OCI-LY1 (cell line): ENCODE measurements at regions not wholly inside any gene's neighbourhood (a gene's known extent, or its start where the extent isn't known, plus 50 kb on each side); places are given as distances from the start of the nearest gene placed in this dataset.

Experiments used
- H2AFZ ChIP-seq: fragments of 200-600 bp; sonication (generic), shearing (Covaris generic); 2 replicates; pipeline ENCODE4 v1.6.0; 2014; ENCODE audit warnings: antibody characterized with exemption, mild to moderate bottlenecking, low read length
- H3F3A ChIP-seq: fragments of 200-600 bp; sonication (generic), shearing (Covaris generic); 2 replicates; pipeline ENCODE4 v1.6.0; 2014; ENCODE audit warnings: mild to moderate bottlenecking, antibody characterized with exemption, low read length, moderate library complexity; ENCODE audit not compliant: insufficient read depth
- H3K27ac ChIP-seq: fragments of 200-600 bp; sonication (generic); 2 replicates; pipeline ENCODE4 v1.5.1; 2014; ENCODE audit warnings: low read length, mixed run types, mild to moderate bottlenecking, low read depth; ENCODE audit not compliant: poor library complexity, severe bottlenecking
- H3K27me3 ChIP-seq: fragments of 200-600 bp; sonication (generic); 2 replicates; pipeline ENCODE4 v1.6.0; 2014; ENCODE audit warnings: antibody characterized with exemption, mild to moderate bottlenecking, low read length, moderate library complexity; ENCODE audit not compliant: insufficient read depth
- H3K36me3 ChIP-seq: fragments of 200-600 bp; sonication (generic); 2 replicates; pipeline ENCODE4 v1.6.1; 2014; ENCODE audit warnings: mild to moderate bottlenecking, antibody characterized with exemption, low read length, moderate library complexity, mixed read lengths; ENCODE audit not compliant: insufficient read depth
- H3K4me1 ChIP-seq: fragments of 200-600 bp; sonication (generic); 2 replicates; pipeline ENCODE4 v1.5.1; 2014; ENCODE audit warnings: mild to moderate bottlenecking, low read length, moderate library complexity; ENCODE audit not compliant: insufficient read depth, severe bottlenecking
- H3K4me2 ChIP-seq: fragments of 200-600 bp; sonication (generic), shearing (Covaris generic); 2 replicates; pipeline ENCODE4 v1.6.1; 2014; ENCODE audit warnings: low read length
- H3K4me3 ChIP-seq: fragments of 200-600 bp; sonication (generic); 2 replicates; pipeline ENCODE4 v1.5.1; 2014; ENCODE audit warnings: low read length, low read depth, mild to moderate bottlenecking, mixed read lengths; ENCODE audit not compliant: poor library complexity, severe bottlenecking
- H3K79me2 ChIP-seq: fragments of 200-600 bp; shearing (Covaris generic); 2 replicates; pipeline ENCODE4 v1.6.1; 2016; ENCODE audit warnings: mixed run types, low read length, mixed read lengths; ENCODE audit not compliant: insufficient read depth
- H3K9ac ChIP-seq: fragments of 200-600 bp; sonication (generic), shearing (Covaris generic); 2 replicates; pipeline ENCODE4 v1.6.1; 2014; ENCODE audit warnings: mild to moderate bottlenecking, low read length, mixed read lengths
- H3K9me2 ChIP-seq: fragments of 200-600 bp; sonication (generic), shearing (Covaris generic); 2 replicates; pipeline ENCODE4 v1.6.1; 2014; ENCODE audit warnings: low read depth, mild to moderate bottlenecking, low read length, mixed read lengths
- H3K9me3 ChIP-seq: fragments of 200-600 bp; shearing (Covaris generic); 2 replicates; pipeline ENCODE4 v1.6.1; 2014; ENCODE audit warnings: low read length, mixed read lengths
- H4K20me1 ChIP-seq: fragments of 200-600 bp; sonication (generic), shearing (Covaris generic); 2 replicates; pipeline ENCODE4 v1.6.0; 2016; ENCODE audit warnings: mild to moderate bottlenecking, low read length; ENCODE audit not compliant: insufficient read depth
- CTCF ChIP-seq: fragments of 200-600 bp; sonication (generic), shearing (Covaris generic); IDR thresholded peaks from 2 replicates; pipeline ENCODE4 v1.5.1; 2017; ENCODE audit warnings: mild to moderate bottlenecking, antibody characterized with exemption, low read length, moderate library complexity, mixed read lengths
- EZH2 ChIP-seq: fragments of 200-600 bp; sonication (generic), shearing (Covaris generic); IDR thresholded peaks from 2 replicates; pipeline ENCODE4 v1.8.0; 2017; ENCODE audit warnings: borderline replicate concordance, mixed run types, mild to moderate bottlenecking, antibody characterized with exemption, low read length, moderate library complexity, mixed read lengths

- Histone ChIP-seq H3F3A (no peaks in the 10 kb centered on the region), H4K20me1 (no peaks in the 10 kb centered on the region), H2AFZ (no peak overlapping the region), H3K4me2 (no peak overlapping the region), H3K9me3 (no peaks in the 10 kb centered on the region), H3K27me3 (no peaks in the 10 kb centered on the region; the same call in 1 of the 2 replicates), H3K4me1 (no peaks in the 10 kb centered on the region), H3K4me3 (no peak overlapping the region), H3K36me3 (no peaks in the 10 kb centered on the region), H3K9ac (no peak overlapping the region), H3K27ac (no peak overlapping the region), H3K9me2 (no peaks in the 10 kb centered on the region), H3K79me2 (no peaks in the 10 kb centered on the region)
- TF ChIP-seq CTCF: no peak
- TF ChIP-seq EZH2: no peak
Observed at GRCh38 chr7:22571766-22572165, 71.8 kb upstream of the STEAP1B start.

- Histone ChIP-seq H2AFZ (no peak overlapping the region), H3K79me2 (no peaks in the 10 kb centered on the region), H3F3A (no peaks in the 10 kb centered on the region), H3K27ac (no peak overlapping the region), H3K4me2 (no peak overlapping the region), H3K4me3 (no peak overlapping the region), H3K27me3 (no peaks in the 10 kb centered on the region; the same call in 1 of the 2 replicates), H3K4me1 (no peaks in the 10 kb centered on the region), H3K9me2 (no peaks in the 10 kb centered on the region), H3K9ac (no peak overlapping the region), H4K20me1 (no peaks in the 10 kb centered on the region), H3K9me3 (no peaks in the 10 kb centered on the region), H3K36me3 (no peaks in the 10 kb centered on the region)
- TF ChIP-seq CTCF: no peak
- no peak for TF ChIP-seq EZH2
Observed at GRCh38 chr7:22569586-22570321, 69.8 kb upstream of the STEAP1B start.

GRCh38 chr7:22566592-22566991 lies 66.6 kb upstream of the STEAP1B start:
- H3K27me3 ChIP-seq: no peaks in the 10 kb centered on the region; the same call in 1 of the 2 replicates
- no peaks in the 10 kb centered on the region for H3K9me3 ChIP-seq
- H3K4me3 ChIP-seq: no peak overlapping the region
- H3K4me1 ChIP-seq: no peaks in the 10 kb centered on the region
- no peak overlapping the region for H2AFZ ChIP-seq
- no peaks in the 10 kb centered on the region for H3F3A ChIP-seq
- no peak overlapping the region for H3K4me2 ChIP-seq
- no peaks in the 10 kb centered on the region for H3K9me2 ChIP-seq
- H3K9ac ChIP-seq: no peak overlapping the region
- no peaks in the 10 kb centered on the region for H4K20me1 ChIP-seq
- H3K27ac ChIP-seq: no peak overlapping the region
- H3K36me3 ChIP-seq: no peaks in the 10 kb centered on the region
- TF ChIP-seq EZH2 (no peak), CTCF (no peak)
- no peaks in the 10 kb centered on the region for H3K79me2 ChIP-seq
